Kidney epithelial cell (primary cell): ENCODE measurements at regions not wholly inside any gene's neighbourhood (a gene's known extent, or its start where the extent isn't known, plus 50 kb on each side); places are given as distances from the start of the nearest gene placed in this dataset.

ENCODE experiments used
- DNase-seq: peaks from one replicate; pipeline ENCODE4 v3.0.0-alpha.2; 2010; ENCODE audit warnings: low read depth
- H3K27me3 ChIP-seq: 2 replicates; pipeline ENCODE4 v1.6.0; 2011; ENCODE audit warnings: low read length; ENCODE audit not compliant: control insufficient read depth, insufficient read depth
- H3K36me3 ChIP-seq: 2 replicates; pipeline ENCODE4 v1.5.1; 2011; ENCODE audit warnings: low read length; ENCODE audit not compliant: control insufficient read depth, insufficient read depth
- H3K4me3 ChIP-seq: 2 replicates; pipeline ENCODE4 v1.5.1; 2011; ENCODE audit warnings: low read depth, mild to moderate bottlenecking, control low read depth, low read length
- TF ChIP-seq, protein P1 (sequence below): IDR thresholded peaks from 2 replicates; pipeline ENCODE4 v1.5.1; 2011; ENCODE audit warnings: mild to moderate bottlenecking, moderate library complexity, low read length, control low read depth, inconsistent platforms; ENCODE audit not compliant: insufficient read depth, poor library complexity, severe bottlenecking

DNA sequence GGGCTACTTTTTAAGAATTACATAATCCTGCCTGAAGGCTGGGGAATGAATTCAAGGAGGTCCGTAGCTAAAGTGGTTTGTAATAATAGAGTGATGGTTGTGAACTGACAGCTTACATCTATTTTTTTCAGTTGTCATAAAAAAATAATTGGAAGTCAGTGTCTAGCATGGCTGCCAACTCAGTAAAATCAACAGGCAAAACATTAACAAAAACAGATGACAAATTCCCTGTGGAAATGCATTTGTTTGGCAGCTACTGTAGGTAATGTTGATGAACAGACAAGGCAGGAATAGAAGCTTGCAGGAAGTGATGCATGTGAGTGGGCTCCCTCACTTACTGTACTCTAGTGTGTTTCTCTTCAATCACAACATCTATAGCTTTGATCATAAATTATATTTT is 766.0 kb upstream of the POT1 start:
- TF ChIP-seq, protein P1, sequence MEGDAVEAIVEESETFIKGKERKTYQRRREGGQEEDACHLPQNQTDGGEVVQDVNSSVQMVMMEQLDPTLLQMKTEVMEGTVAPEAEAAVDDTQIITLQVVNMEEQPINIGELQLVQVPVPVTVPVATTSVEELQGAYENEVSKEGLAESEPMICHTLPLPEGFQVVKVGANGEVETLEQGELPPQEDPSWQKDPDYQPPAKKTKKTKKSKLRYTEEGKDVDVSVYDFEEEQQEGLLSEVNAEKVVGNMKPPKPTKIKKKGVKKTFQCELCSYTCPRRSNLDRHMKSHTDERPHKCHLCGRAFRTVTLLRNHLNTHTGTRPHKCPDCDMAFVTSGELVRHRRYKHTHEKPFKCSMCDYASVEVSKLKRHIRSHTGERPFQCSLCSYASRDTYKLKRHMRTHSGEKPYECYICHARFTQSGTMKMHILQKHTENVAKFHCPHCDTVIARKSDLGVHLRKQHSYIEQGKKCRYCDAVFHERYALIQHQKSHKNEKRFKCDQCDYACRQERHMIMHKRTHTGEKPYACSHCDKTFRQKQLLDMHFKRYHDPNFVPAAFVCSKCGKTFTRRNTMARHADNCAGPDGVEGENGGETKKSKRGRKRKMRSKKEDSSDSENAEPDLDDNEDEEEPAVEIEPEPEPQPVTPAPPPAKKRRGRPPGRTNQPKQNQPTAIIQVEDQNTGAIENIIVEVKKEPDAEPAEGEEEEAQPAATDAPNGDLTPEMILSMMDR, result no peak
- no peak overlapping the region for H3K4me3 ChIP-seq
- no peaks in the 10 kb centered on the region for H3K27me3 ChIP-seq
- no peak for DNase-seq
- H3K36me3 ChIP-seq, result no peaks in the 10 kb centered on the region

DNA sequence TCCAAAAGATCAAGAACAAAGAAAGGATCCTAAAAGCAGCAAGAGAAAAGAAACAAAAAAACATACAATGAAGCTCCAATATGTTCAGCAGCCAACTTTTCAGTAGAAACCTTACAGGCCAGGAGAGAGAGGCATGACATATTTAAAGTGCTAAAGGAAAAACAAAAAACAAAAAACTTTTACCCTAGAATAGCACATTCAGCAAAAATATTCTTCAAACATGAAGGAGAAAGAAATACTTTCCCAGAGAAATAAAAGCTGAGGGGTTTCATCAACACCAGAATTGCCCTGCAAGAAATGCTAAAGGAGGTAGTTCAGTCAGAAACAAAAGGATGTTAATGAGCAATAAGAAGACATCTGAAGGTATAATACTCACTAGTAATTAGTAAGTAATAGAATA is 753.5 kb upstream of the POT1 start:
- no peaks in the 10 kb centered on the region for H3K27me3 ChIP-seq
- TF ChIP-seq, protein P1, result no peak
- no peak overlapping the region for H3K4me3 ChIP-seq
- no peaks in the 10 kb centered on the region for H3K36me3 ChIP-seq
- DNase-seq, result no peak

DNA sequence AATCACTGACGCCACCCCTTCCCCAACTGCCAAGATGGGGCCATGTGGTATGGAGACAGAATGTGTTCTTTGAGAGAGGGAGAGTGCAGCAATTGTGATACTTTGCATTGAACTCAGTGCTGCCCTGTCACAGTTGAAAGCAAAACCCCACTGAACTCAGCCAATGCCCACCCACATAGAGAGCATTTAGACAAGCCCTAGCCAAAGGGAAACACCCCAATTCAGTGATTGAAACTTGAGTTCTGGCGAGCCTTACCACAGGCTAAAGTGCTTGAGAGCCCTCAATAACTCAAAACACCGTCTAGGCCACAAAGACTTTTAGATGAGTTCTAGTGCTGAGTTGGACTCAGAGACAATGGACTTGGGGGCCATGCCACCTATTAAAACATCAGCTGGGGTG is 751.9 kb upstream of the POT1 start:
- Histone ChIP-seq H3K36me3 (no peaks in the 10 kb centered on the region), H3K4me3 (no peak overlapping the region), H3K27me3 (no peaks in the 10 kb centered on the region)
- TF ChIP-seq, protein P1, result no peak
- DNase-seq, result no peak

DNA sequence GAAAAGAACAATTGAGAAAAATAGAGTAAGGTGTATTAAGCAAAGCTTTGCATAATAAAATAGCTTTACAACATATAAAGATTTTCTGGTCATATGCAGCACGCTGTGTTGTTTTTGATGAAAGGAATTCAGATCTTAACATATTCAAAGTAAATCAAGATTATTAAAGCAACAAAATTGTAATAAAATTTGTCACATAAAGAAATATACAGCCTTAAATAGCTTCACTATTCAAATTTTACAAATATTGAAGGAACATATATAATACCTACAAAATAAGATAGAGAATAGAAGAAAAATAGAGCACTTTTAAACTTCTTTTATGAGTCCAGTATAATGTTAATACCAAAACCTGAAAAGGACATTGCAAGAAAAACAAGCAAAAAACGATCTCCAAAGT is 749.1 kb upstream of the POT1 start:
- no peak for DNase-seq
- Histone ChIP-seq H3K36me3 (no peaks in the 10 kb centered on the region), H3K4me3 (no peak overlapping the region), H3K27me3 (no peaks in the 10 kb centered on the region)
- TF ChIP-seq, protein P1, result no peak

DNA sequence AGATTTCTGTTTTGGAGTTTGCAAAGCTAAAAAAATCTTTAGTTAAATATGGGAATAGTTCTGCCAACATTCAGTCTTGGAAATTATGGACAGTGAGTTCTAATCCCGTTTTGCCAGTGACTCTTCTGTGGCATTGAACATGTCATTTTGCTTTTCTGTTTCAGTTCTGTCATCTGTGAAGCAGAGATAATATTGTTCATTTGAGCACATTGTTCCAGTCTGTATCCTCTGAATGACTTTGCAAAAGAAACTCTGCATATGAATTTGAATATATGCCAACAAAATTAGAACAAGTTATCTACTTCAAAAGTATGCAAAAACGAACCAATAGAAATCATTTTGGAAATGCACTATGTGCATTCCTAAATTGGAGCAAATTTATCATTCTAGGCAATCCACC is 746.0 kb upstream of the POT1 start:
- DNase-seq, result no peak
- H3K27me3 ChIP-seq, result no peaks in the 10 kb centered on the region
- H3K36me3 ChIP-seq, result no peaks in the 10 kb centered on the region
- TF ChIP-seq, protein P1, result no peak
- H3K4me3 ChIP-seq, result no peak overlapping the region

DNA sequence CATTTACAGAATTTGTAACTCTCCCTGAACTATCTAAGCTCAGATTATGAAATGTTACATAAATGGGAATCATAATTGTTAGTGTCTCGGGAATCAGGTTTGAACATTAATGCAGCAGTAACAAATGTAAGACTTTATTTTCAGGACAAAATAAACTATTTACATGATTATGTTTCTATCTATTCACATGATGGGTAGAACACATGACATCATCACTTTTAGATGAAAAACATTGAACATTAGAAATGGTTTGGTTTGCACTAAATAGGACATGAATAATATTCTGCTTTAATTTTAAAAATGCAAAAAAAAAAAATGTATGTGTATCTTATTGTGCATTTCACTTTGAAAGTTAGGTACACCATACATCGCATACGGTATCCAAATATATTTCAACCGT is 745.5 kb upstream of the POT1 start:
- Histone ChIP-seq H3K4me3 (no peak overlapping the region), H3K36me3 (no peaks in the 10 kb centered on the region), H3K27me3 (no peaks in the 10 kb centered on the region)
- no peak for DNase-seq
- TF ChIP-seq, protein P1, result no peak
